Neural cell (in vitro differentiated cells): ENCODE measurements at regions not wholly inside any gene's neighbourhood (a gene's known extent, or its start where the extent isn't known, plus 50 kb on each side); places are given as distances from the start of the nearest gene placed in this dataset.

ENCODE experiments used
- H2AFZ ChIP-seq: fragments of 200-600, 300-800 bp; sonication (generic), shearing (Covaris generic); 2 replicates; pipeline ENCODE4 v1.6.0; 2014; ENCODE audit warnings: low read depth, mild to moderate bottlenecking, antibody characterized with exemption, low read length, moderate library complexity
- H3F3A ChIP-seq: fragments of 200-600 bp; shearing (Covaris generic); 2 replicates; pipeline ENCODE4 v1.6.1; 2016; ENCODE audit warnings: mild to moderate bottlenecking, moderate library complexity, mixed read lengths, antibody characterized with exemption, low read length; ENCODE audit not compliant: insufficient read depth, poor library complexity, severe bottlenecking
- H3K27ac ChIP-seq: fragments of 200-600, 300-800 bp; sonication (generic), shearing (Covaris generic); 2 replicates; pipeline ENCODE4 v1.5.1; 2014; ENCODE audit warnings: mild to moderate bottlenecking, low read length, moderate library complexity
- H3K27me3 ChIP-seq: fragments of 300-800, 200-600 bp; sonication (generic), shearing (Covaris generic); 2 replicates; pipeline ENCODE4 v1.6.0; 2014; ENCODE audit warnings: mild to moderate bottlenecking, low read depth, low read length, moderate library complexity; ENCODE audit not compliant: insufficient read depth
- H3K36me3 ChIP-seq: fragments of 300-800, 200-600 bp; sonication (generic), shearing (Covaris generic); 2 replicates; pipeline ENCODE4 v1.5.1; 2014; ENCODE audit warnings: mild to moderate bottlenecking, antibody characterized with exemption, low read length, moderate library complexity; ENCODE audit not compliant: insufficient read depth
- H3K4me2 ChIP-seq: fragments of 300-800, 200-600 bp; sonication (generic), shearing (Covaris generic); 2 replicates; pipeline ENCODE4 v1.6.0; 2014; ENCODE audit warnings: mild to moderate bottlenecking, low read length
- H3K4me3 ChIP-seq: fragments of 300-800, 200-600 bp; sonication (generic), shearing (Covaris generic); 2 replicates; pipeline ENCODE4 v1.5.1; 2014; ENCODE audit warnings: mild to moderate bottlenecking, low read length, moderate library complexity
- H3K79me2 ChIP-seq: fragments of 200-600 bp; shearing (Covaris generic); replicated peaks from 2 replicates; pipeline ENCODE4 v1.6.0; 2014; ENCODE audit warnings: mild to moderate bottlenecking, low read length, moderate library complexity; ENCODE audit not compliant: insufficient read depth
- H3K9ac ChIP-seq: fragments of 300-800, 200-600 bp; sonication (generic), shearing (Covaris generic); 2 replicates; pipeline ENCODE4 v1.6.1; 2016; ENCODE audit warnings: mild to moderate bottlenecking, low read length, mixed read lengths
- H3K9me2 ChIP-seq: fragments of 200-600 bp; shearing (Covaris generic); 2 replicates; pipeline ENCODE4 v1.6.1; 2016; ENCODE audit warnings: mild to moderate bottlenecking, low read length, mixed read lengths; ENCODE audit not compliant: insufficient read depth
- H3K9me3 ChIP-seq: fragments of 200-600, 300-800 bp; sonication (generic), shearing (Covaris generic); 2 replicates; pipeline ENCODE4 v1.6.1; 2016; ENCODE audit warnings: mild to moderate bottlenecking, mixed run types, low read length, moderate library complexity, mixed read lengths
- H4K20me1 ChIP-seq: fragments of 200-600 bp; shearing (Covaris generic); 2 replicates; pipeline ENCODE4 v1.6.1; 2016; ENCODE audit warnings: mild to moderate bottlenecking, mixed run types; ENCODE audit not compliant: insufficient read depth
- CTCF ChIP-seq: fragments of 450-650 bp; IDR thresholded peaks from 2 replicates; pipeline ENCODE4 v1.5.1; 2014; ENCODE audit warnings: antibody characterized with exemption, mild to moderate bottlenecking, moderate library complexity; ENCODE audit not compliant: poor library complexity, severe bottlenecking
- MXI1 ChIP-seq: fragments of 450-650 bp; conservative IDR thresholded peaks from 2 replicates; pipeline ENCODE4 v1.6.1; 2014; ENCODE audit warnings: antibody characterized with exemption, mild to moderate bottlenecking; ENCODE audit not compliant: poor library complexity, severe bottlenecking
- POLR2AphosphoS5 ChIP-seq: IDR thresholded peaks from 2 replicates; pipeline ENCODE4 v1.6.1; 2012
- RAD21 ChIP-seq: fragments of 450-650 bp; conservative IDR thresholded peaks from 2 replicates; pipeline ENCODE4 v1.6.1; 2014; ENCODE audit warnings: antibody characterized with exemption, mild to moderate bottlenecking, moderate library complexity
- REST ChIP-seq: IDR thresholded peaks from 2 replicates; pipeline ENCODE4 v1.6.1; 2012; ENCODE audit warnings: borderline replicate concordance
- SMC3 ChIP-seq: fragments of 450-650 bp; conservative IDR thresholded peaks from 2 replicates; pipeline ENCODE4 v1.6.1; 2014; ENCODE audit warnings: antibody characterized with exemption, mild to moderate bottlenecking, moderate library complexity; ENCODE audit not compliant: poor library complexity
- TAF1 ChIP-seq: IDR thresholded peaks from 2 replicates; pipeline ENCODE4 v1.6.1; 2012; ENCODE audit warnings: low read depth

- TF ChIP-seq TAF1: no peak
- TF ChIP-seq CTCF: no peak
- no peak for TF ChIP-seq REST
- no peak for TF ChIP-seq MXI1
- no peak for TF ChIP-seq POLR2AphosphoS5
- TF ChIP-seq RAD21: no peak
- Histone ChIP-seq H3K9me2 (no peaks in the 10 kb centered on the region), H3K4me2 (no peak overlapping the region), H2AFZ (no peak overlapping the region), H4K20me1 (no peaks in the 10 kb centered on the region), H3K27ac (no peak overlapping the region), H3F3A (no peaks in the 10 kb centered on the region), H3K9ac (no peak overlapping the region), H3K27me3 (no peaks in the 10 kb centered on the region), H3K4me3 (no peak overlapping the region), H3K36me3 (no peaks in the 10 kb centered on the region), H3K79me2 (no peaks in the 10 kb centered on the region), H3K9me3 (no peaks in the 10 kb centered on the region)
These were observed 331.3 kb downstream of the NDFIP2 start for GRCh38 chr13:79812070-79812850.

- H3K27ac ChIP-seq: no peak overlapping the region
- no peak for TF ChIP-seq POLR2AphosphoS5
- no peak for TF ChIP-seq MXI1
- TF ChIP-seq SMC3: no peak
- TF ChIP-seq TAF1: no peak
- TF ChIP-seq REST: no peak
- no peaks in the 10 kb centered on the region for H3F3A ChIP-seq
- no peak overlapping the region for H2AFZ ChIP-seq
- H3K9ac ChIP-seq: no peak overlapping the region
- no peaks in the 10 kb centered on the region for H3K9me3 ChIP-seq
- H4K20me1 ChIP-seq: no peaks in the 10 kb centered on the region
- H3K79me2 ChIP-seq: no peaks in the 10 kb centered on the region
- H3K36me3 ChIP-seq: no peaks in the 10 kb centered on the region
- H3K4me2 ChIP-seq: no peak overlapping the region
- H3K9me2 ChIP-seq: no peaks in the 10 kb centered on the region
- H3K27me3 ChIP-seq: no peaks in the 10 kb centered on the region
- no peak overlapping the region for H3K4me3 ChIP-seq
These were observed 330.2 kb downstream of the NDFIP2 start for GRCh38 chr13:79811170-79811569.
